Fibroblast of pulmonary artery (primary cell): ENCODE measurements at regions not wholly inside any gene's neighbourhood (a gene's known extent, or its start where the extent isn't known, plus 50 kb on each side); places are given as distances from the start of the nearest gene placed in this dataset.

Source experiments
- DNase-seq: peaks from one replicate; pipeline ENCODE4 v3.0.0-alpha.2; 2010; ENCODE audit warnings: low read depth
- H3K4me3 ChIP-seq: replicated peaks from 2 replicates; pipeline ENCODE4 v1.5.1; 2011; ENCODE audit warnings: low read depth, mild to moderate bottlenecking, control low read depth, low read length, moderate library complexity
- CTCF ChIP-seq: IDR thresholded peaks from 2 replicates; pipeline ENCODE4 v1.5.1; 2011; ENCODE audit warnings: mild to moderate bottlenecking, control low read depth, low read length, inconsistent platforms; ENCODE audit errors: missing control alignments

GRCh38 chr2:234143896-234144295 lies 93.4 kb downstream of the SPP2 start:
- DNase-seq, result no peak
- no peak for TF ChIP-seq CTCF
- no peak overlapping the region for H3K4me3 ChIP-seq

- no peak overlapping the region for H3K4me3 ChIP-seq
- TF ChIP-seq CTCF, result no peak
- no peak for DNase-seq
Measured at GRCh38 chr2:234142530-234142929, 92.0 kb downstream of the SPP2 start.

DNA sequence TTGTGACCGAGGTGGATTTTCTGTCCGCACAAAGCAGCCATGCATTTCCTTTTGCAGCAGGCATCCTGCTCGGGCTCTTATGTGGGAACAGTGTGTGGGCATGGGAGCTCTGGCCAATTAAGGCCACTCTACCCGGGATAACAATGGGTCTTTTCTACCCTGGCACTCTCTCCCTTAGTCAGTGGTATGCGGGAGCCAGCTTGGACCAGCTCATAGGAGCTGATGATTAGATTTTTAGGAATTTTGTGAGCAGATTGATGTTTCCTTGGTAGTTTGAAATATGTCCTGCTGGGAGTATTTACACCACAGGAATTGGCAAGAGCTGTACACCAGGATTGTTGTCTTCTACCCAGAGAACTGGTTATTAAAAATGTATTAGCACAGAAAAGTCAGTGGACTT lies 89.3 kb downstream of the SPP2 start:
- DNase-seq, result peak; percentile 6
- no peak for TF ChIP-seq CTCF

GRCh38 chr2:234138836-234139235 lies 88.3 kb downstream of the SPP2 start:
- no peak for TF ChIP-seq CTCF
- no peak overlapping the region for H3K4me3 ChIP-seq
- DNase-seq, result no peak

More for the DNA sequence above, 89.3 kb downstream of the SPP2 start:
- no peak overlapping the region for H3K4me3 ChIP-seq

DNA sequence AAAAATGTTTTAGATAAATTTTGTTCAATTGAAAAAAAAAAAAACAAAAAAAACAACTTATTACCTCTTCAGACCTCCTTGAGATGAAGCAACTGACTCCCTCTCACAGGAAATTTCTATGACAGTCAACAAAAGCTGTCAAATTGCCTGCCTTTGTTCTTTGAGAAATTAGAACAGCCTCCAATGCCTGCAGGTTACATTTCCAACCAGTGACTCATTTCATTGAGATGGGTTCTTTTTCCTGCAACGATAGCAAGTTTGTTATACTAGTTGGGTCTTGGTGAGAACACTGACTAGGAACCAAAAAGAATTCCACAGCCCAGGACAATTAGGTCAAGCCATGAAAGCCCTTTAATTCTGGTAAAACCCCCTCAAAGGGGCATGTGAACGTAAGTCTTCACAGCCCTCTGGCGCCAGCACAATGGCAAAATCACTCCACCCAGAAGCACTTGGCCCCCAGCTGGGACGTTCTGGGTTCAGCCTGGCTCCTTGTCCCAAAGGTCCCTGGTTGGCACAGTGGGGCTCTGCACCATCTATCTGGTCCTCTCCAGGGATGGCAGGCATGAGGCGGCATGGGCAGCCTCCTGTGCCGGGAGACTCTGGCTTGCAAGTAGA lies 87.0 kb downstream of the SPP2 start:
- no peak for TF ChIP-seq CTCF
- no peak overlapping the region for H3K4me3 ChIP-seq
- DNase-seq, result peak; percentile 79

DNA sequence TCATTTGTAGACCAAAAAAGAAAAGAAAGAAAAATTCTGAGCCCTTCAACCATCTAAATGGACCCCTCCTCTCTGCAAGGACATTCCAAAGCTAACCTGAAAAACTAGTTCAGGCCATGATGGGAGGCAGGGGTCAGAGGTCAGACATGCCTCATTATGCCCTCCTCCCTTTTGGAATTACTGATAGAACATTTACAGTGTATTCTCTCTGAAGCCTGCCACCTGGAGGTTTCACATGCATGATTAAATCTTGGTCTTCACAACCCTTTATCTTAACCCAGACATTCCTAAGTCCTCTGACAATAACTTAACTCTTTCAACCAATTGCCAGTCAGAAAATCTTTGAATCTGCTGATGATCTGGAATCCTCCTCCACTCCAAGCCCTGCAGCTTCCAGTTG lies 86.0 kb downstream of the SPP2 start:
- TF ChIP-seq CTCF, result no peak
- H3K4me3 ChIP-seq, result no peak overlapping the region
- DNase-seq, result no peak

- TF ChIP-seq CTCF, result peak; percentile 88
- H3K4me3 ChIP-seq, result no peak overlapping the region
- peak; percentile 82 for DNase-seq
Measured at GRCh38 chr2:234135750-234136221, 85.3 kb downstream of the SPP2 start.
